B cell (primary cell): ENCODE measurements at regions not wholly inside any gene's neighbourhood (a gene's known extent, or its start where the extent isn't known, plus 50 kb on each side); places are given as distances from the start of the nearest gene placed in this dataset.
"Not testable (repeated sequence)": the region's sequence is repeated elsewhere in the genome, so short reads cannot be mapped to it uniquely, and the experiment has no call there.

Source experiments
- ATAC-seq: fragments of 200-7000 bp; cut with Tn5 transposase; one replicate; pipeline ENCODE4 v1.10.0; 2021; ENCODE audit warnings: low read depth, mild to moderate bottlenecking, moderate number of reproducible peaks, moderate library complexity
- CTCF ChIA-PET: fragments of 350-600 bp; sonication (Branson Sonifier 250); formaldehyde crosslinking; loops from one replicate; lab custom pipeline; 2021; ENCODE audit warnings: antibody characterized with exemption, inconsistent platforms; lab: Charles Lee
- POLR2A ChIA-PET: fragments of 350-600 bp; sonication (Branson Sonifier 250); formaldehyde crosslinking; loops from one replicate; lab custom pipeline; 2021; ENCODE audit warnings: antibody characterized with exemption; lab: Charles Lee
- DNase-seq: peaks from one replicate; pipeline ENCODE4 v3.0.0; 2013
- H2AFZ ChIP-seq: 2 replicates; pipeline ENCODE4 v1.6.1; 2012; ENCODE audit warnings: mild to moderate bottlenecking, low read depth, low read length; ENCODE audit not compliant: insufficient read depth, poor library complexity, severe bottlenecking
- H3K27ac ChIP-seq, 2 donors: 1 replicate in 1 of 2; 2 replicates in 1 of 2; pipeline ENCODE4 v1.5.1; 2012 to 2013; ENCODE audit warnings: low read length in 2 of 2, mild to moderate bottlenecking in 2 of 2, moderate library complexity in 1 of 2
- H3K27me3 ChIP-seq, 4 experiments: fragments of 200-600 bp in 1 of 4; sonication (generic) in 1 of 4; replicated peaks in 1 of 4; 1 replicate in 2 of 4; 2 replicates in 2 of 4; pipeline versions ENCODE4 v1.6.1 to v1.7.0; 2013 to 2016; ENCODE audit warnings: low read length in 3 of 4, mild to moderate bottlenecking in 2 of 4, mixed read lengths in 1 of 4, moderate library complexity in 1 of 4; ENCODE audit not compliant: insufficient read depth in 4 of 4, control insufficient read depth in 3 of 4; ENCODE audit errors: control extremely low read depth in 1 of 4
- H3K36me3 ChIP-seq, 2 experiments: replicated peaks in 1 of 2; 1 replicate in 1 of 2; 2 replicates in 1 of 2; pipeline versions ENCODE4 v1.6.1 to v1.7.1; 2013; ENCODE audit warnings: low read length in 1 of 2; ENCODE audit not compliant: insufficient read depth in 2 of 2, control insufficient read depth in 1 of 2; ENCODE audit errors: control extremely low read depth in 1 of 2, extremely low read depth in 1 of 2
- H3K4me1 ChIP-seq, 2 donors: fragments of 200-600 bp in 1 of 2; sonication (generic) in 1 of 2; 1 replicate in 1 of 2; 2 replicates in 1 of 2; pipeline versions ENCODE4 v1.5.1 to v1.6.1; 2013 to 2017; ENCODE audit warnings: low read length in 2 of 2; ENCODE audit not compliant: control insufficient read depth in 2 of 2, insufficient read depth in 2 of 2
- H3K4me2 ChIP-seq: replicated peaks from 2 replicates; pipeline ENCODE3; 2012; ENCODE audit warnings: mild to moderate bottlenecking, low read depth, low read length; ENCODE audit not compliant: poor library complexity, severe bottlenecking
- H3K4me3 ChIP-seq, 5 experiments: fragments of 200-600 bp in 1 of 5; sonication (generic) in 1 of 5; 1 replicate in 3 of 5; 2 replicates in 2 of 5; pipeline versions ENCODE4 v1.5.1 to v1.7.0; 2011 to 2016; ENCODE audit warnings: low read length in 4 of 5, mild to moderate bottlenecking in 4 of 5, low read depth in 2 of 5, control low read depth in 1 of 5, moderate library complexity in 1 of 5; ENCODE audit not compliant: insufficient read depth in 1 of 5; ENCODE audit errors: control extremely low read depth in 1 of 5, extremely low read depth in 1 of 5
- H3K79me2 ChIP-seq: fragments of 200-600 bp; sonication (generic); one replicate; pipeline ENCODE4 v1.6.0; 2016; ENCODE audit warnings: low read length; ENCODE audit not compliant: control insufficient read depth, insufficient read depth
- H3K9ac ChIP-seq: fragments of 200-600 bp; sonication (generic); 2 replicates; pipeline ENCODE4 v1.6.1; 2017; ENCODE audit warnings: mild to moderate bottlenecking, low read length, moderate library complexity
- H3K9me3 ChIP-seq, 3 donors: one replicate each; pipeline versions ENCODE4 v1.6.1 to v1.7.1; 2013; ENCODE audit warnings: low read length in 2 of 3; ENCODE audit not compliant: control insufficient read depth in 2 of 3, insufficient read depth in 1 of 3; ENCODE audit errors: control extremely low read depth in 1 of 3
- H4K20me1 ChIP-seq: 2 replicates; pipeline ENCODE4 v1.6.0; 2012; ENCODE audit warnings: mild to moderate bottlenecking, low read length; ENCODE audit not compliant: insufficient read depth, control insufficient read depth, poor library complexity, severe bottlenecking
- H3K27ac Mint-ChIP-seq: one replicate; pipeline ENCODE4 v1.8.0; 2021; ENCODE audit warnings: mixed read lengths
- H3K27me3 Mint-ChIP-seq: one replicate; pipeline ENCODE4 v1.8.0; 2021; ENCODE audit warnings: mixed read lengths
- H3K4me1 Mint-ChIP-seq: one replicate; pipeline ENCODE4 v1.8.0; 2021; ENCODE audit warnings: mixed read lengths
- H3K4me3 Mint-ChIP-seq: one replicate; pipeline ENCODE4 v1.8.0; 2021; ENCODE audit warnings: mixed read lengths
- H3K9me3 Mint-ChIP-seq: one replicate; pipeline ENCODE4 v1.8.0; 2022; ENCODE audit warnings: mixed read lengths; ENCODE audit not compliant: insufficient read depth
- CTCF ChIP-seq: fragments of 200-600 bp; IDR thresholded peaks from one replicate; pipeline ENCODE4 v1.8.0; 2022; ENCODE audit warnings: antibody characterized with exemption, mild to moderate bottlenecking
- EZH2 ChIP-seq: IDR thresholded peaks from 2 replicates; pipeline ENCODE4 v1.6.1; 2012; ENCODE audit warnings: borderline replicate concordance, low read depth, mild to moderate bottlenecking, moderate library complexity, low read length; ENCODE audit not compliant: insufficient read depth, poor library complexity, severe bottlenecking
- WGBS: methylation state at CpG from one replicate; pipeline ENCODE4 v1.1.5; 2013; ENCODE audit warnings: missing lambda C conversion rate; ENCODE audit not compliant: insufficient coverage; 5-methylcytosine and 5-hydroxymethylcytosine counted together
- intact Hi-C: fragments of 100-400 bp; cut with micrococcal nuclease; formaldehyde crosslinking; loops from one replicate; pipeline ENCODE4 v1.10.0; 2022

- H3K79me2 ChIP-seq: no peaks in the 10 kb centered on the region
- Mint-ChIP-seq H3K4me1 (no peaks in the 10 kb centered on the region), H3K27ac (no peak overlapping the region), H3K27me3 (no peaks in the 10 kb centered on the region), H3K4me3 (no peak overlapping the region), H3K9me3 (no peaks in the 10 kb centered on the region)
- intact Hi-C loops: no loop called here
- ATAC-seq (no peak), DNase-seq (no peak)
- POLR2A ChIA-PET: no interaction called here
- H3K4me3 ChIP-seq: no peak overlapping the region
- no peaks in the 10 kb centered on the region for H3K36me3 ChIP-seq
- CTCF ChIA-PET: interaction anchor here (0.6 kb wide), 1 partner anchor 144 kb away, joined by 3 read pairs; no protein-coding TSS in a partner anchor
- TF ChIP-seq CTCF: no peak
- no peak for TF ChIP-seq EZH2
- H3K27me3 ChIP-seq: no peaks in the 10 kb centered on the region
- no CpG with 5 or more reads among the region's 3 CpGs for WGBS
- H3K4me1 ChIP-seq: no peaks in the 10 kb centered on the region
- H2AFZ ChIP-seq: no peak overlapping the region
- no peaks in the 10 kb centered on the region for H4K20me1 ChIP-seq
- H3K9ac ChIP-seq: no peak overlapping the region
- H3K27ac ChIP-seq: no peak overlapping the region
- H3K9me3 ChIP-seq: no peaks in the 10 kb centered on the region
- no peak overlapping the region for H3K4me2 ChIP-seq
These were observed 227.8 kb upstream of the GBE1 start for GRCh38 chr3:81989274-81989673.

DNA sequence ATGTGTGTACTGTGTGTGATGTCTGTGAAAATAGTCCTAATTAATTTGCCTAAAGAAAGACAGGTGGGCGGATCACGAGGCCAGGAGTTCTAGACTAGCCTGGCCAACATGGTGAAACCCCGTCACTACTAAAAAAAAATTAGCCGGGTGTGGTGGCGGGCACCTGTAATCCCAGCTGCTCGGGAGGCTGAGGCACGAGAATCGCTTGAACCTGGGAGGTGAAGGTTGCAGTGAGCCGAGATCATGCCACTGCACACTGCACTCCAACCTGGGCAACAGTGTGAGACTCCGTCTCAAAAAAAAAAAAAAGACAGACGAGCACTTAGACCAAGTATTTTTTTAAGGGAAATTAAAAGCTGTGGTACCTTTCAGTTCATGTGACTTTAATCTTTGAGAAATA is 226.0 kb upstream of the GBE1 start:
- ATAC-seq, H3K4me3 Mint-ChIP-seq, H3K27me3 Mint-ChIP-seq, H3K9ac ChIP-seq, H3K79me2 ChIP-seq, H4K20me1 ChIP-seq, H3K27me3 ChIP-seq, H3K9me3 ChIP-seq, H2AFZ ChIP-seq, intact Hi-C loops, H3K4me1 Mint-ChIP-seq, H3K27ac ChIP-seq, H3K4me1 ChIP-seq, H3K36me3 ChIP-seq, CTCF ChIA-PET, H3K4me2 ChIP-seq, H3K9me3 Mint-ChIP-seq, H3K4me3 ChIP-seq, H3K27ac Mint-ChIP-seq, POLR2A ChIA-PET, DNase-seq: not testable (repeated sequence)
- WGBS: 98% methylated on average over 9 of the region's 11 CpGs
